GM12872 (cell line): ENCODE measurements at regions not wholly inside any gene's neighbourhood (a gene's known extent, or its start where the extent isn't known, plus 50 kb on each side); places are given as distances from the start of the nearest gene placed in this dataset.

Experiments used
- CTCF ChIP-seq: IDR thresholded peaks from 3 replicates; pipeline ENCODE4 v1.5.1; 2011; ENCODE audit warnings: low read depth, mild to moderate bottlenecking, low read length, moderate library complexity; ENCODE audit not compliant: insufficient read depth

DNA sequence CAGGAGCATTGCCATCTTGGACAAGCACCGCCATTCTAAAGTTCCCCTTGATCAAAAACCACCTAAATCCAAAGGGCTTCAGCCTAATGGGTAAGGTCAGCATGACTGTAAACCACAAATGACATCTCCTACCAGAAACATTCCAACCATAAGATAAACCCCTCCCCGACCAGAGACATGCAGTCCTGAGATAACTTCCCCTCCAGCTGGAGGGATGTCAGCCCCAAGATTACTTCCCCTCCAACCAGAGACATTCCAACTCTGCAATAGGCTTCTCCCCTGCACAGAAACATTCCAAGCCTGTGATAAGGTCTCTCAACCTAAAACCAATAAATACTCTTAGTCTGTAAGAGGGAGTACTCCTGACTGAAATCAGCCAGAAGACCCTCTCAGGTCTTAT is 62.7 kb upstream of the DNAJC19 start:
- no peak for TF ChIP-seq CTCF

DNA sequence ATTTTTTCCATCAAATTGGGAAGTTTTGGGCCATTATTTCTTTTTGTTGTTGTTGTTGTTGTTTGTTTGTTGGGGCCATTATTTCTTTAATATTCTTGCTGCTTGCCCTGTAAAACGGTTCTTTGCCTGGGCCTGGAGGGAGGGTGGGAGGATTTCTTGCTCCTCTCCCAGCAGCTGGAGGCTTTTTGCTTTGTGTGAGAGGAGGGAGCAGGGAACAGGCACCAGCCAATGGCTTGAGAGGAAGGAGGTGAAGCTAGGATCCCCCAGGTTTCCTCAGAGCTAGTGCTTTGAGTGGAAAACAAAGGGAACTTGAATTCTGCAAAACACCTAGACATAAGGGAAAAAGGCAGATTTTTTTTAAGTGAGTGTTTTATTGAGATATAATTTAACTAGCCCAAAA is 61.2 kb upstream of the DNAJC19 start:
- no peak for TF ChIP-seq CTCF

GRCh38 chr3:181040030-181040429 is 50.5 kb upstream of the DNAJC19 start:
- no peak for TF ChIP-seq CTCF
